ENCODE measurements at regions not wholly inside any gene's neighbourhood (a gene's known extent, or its start where the extent isn't known, plus 50 kb on each side); places are given as distances from the start of the nearest gene placed in this dataset.

GRCh38 chr9:86638109-86638508, 283.9 kb upstream of the TUT7 start:
- no peak overlapping the region for H3K4me3 ChIP-seq (ENCODE audit: low read depth, low read length)
- no peaks in the 10 kb centered on the region for H3K36me3 ChIP-seq (ENCODE audit: control insufficient read depth, insufficient read depth, low read length)
- no CpG with 5 or more reads among the region's 1 CpG for WGBS (ENCODE audit: insufficient coverage)
- H3K27me3 ChIP-seq (ENCODE audit: control insufficient read depth, insufficient read depth, low read length), result no peaks in the 10 kb centered on the region
- H3K9me3 ChIP-seq (ENCODE audit: control insufficient read depth, insufficient read depth, low read length), result no peaks in the 10 kb centered on the region
- H3K4me1 ChIP-seq (ENCODE audit: control insufficient read depth, insufficient read depth, low read length), result no peaks in the 10 kb centered on the region
- no peak for DNase-seq (ENCODE audit: low read depth in 4 of 6, low spot score in 6 of 6)
- no peak overlapping the region for H3K27ac ChIP-seq (ENCODE audit: low read depth, low read length)

- WGBS (ENCODE audit: insufficient coverage), result 19% methylated on average over 11 of the region's 11 CpGs
- H3K9me3 ChIP-seq (ENCODE audit: control insufficient read depth, insufficient read depth, low read length), result no peaks in the 10 kb centered on the region
- H3K4me3 ChIP-seq (ENCODE audit: low read depth, low read length), result no peak overlapping the region
- peak in 3 of 6 donors; percentile 42 to 79 (median 76) for DNase-seq (ENCODE audit: low read depth in 4 of 6, low spot score in 6 of 6)
- H3K4me1 ChIP-seq (ENCODE audit: control insufficient read depth, insufficient read depth, low read length), result no peaks in the 10 kb centered on the region
- no peak overlapping the region for H3K27ac ChIP-seq (ENCODE audit: low read depth, low read length)
- no peaks in the 10 kb centered on the region for H3K27me3 ChIP-seq (ENCODE audit: control insufficient read depth, insufficient read depth, low read length)
- no peaks in the 10 kb centered on the region for H3K36me3 ChIP-seq (ENCODE audit: control insufficient read depth, insufficient read depth, low read length)
These were observed 283.3 kb upstream of the TUT7 start for GRCh38 chr9:86637515-86637914.

GRCh38 chr9:86636519-86636918, 282.3 kb upstream of the TUT7 start:
- Histone ChIP-seq H3K27ac (ENCODE audit: low read depth, low read length) (no peak overlapping the region), H3K36me3 (ENCODE audit: control insufficient read depth, insufficient read depth, low read length) (no peaks in the 10 kb centered on the region), H3K9me3 (ENCODE audit: control insufficient read depth, insufficient read depth, low read length) (no peaks in the 10 kb centered on the region), H3K4me3 (ENCODE audit: low read depth, low read length) (no peak overlapping the region), H3K4me1 (ENCODE audit: control insufficient read depth, insufficient read depth, low read length) (no peaks in the 10 kb centered on the region), H3K27me3 (ENCODE audit: control insufficient read depth, insufficient read depth, low read length) (no peaks in the 10 kb centered on the region)
- no peak for DNase-seq (ENCODE audit: low read depth in 4 of 6, low spot score in 6 of 6)
- WGBS (ENCODE audit: insufficient coverage), result 71% methylated on average over 2 of the region's 4 CpGs

GRCh38 chr9:86636038-86636437, 281.8 kb upstream of the TUT7 start:
- H3K36me3 ChIP-seq (ENCODE audit: control insufficient read depth, insufficient read depth, low read length), result no peaks in the 10 kb centered on the region
- no peak overlapping the region for H3K27ac ChIP-seq (ENCODE audit: low read depth, low read length)
- no peak overlapping the region for H3K4me3 ChIP-seq (ENCODE audit: low read depth, low read length)
- WGBS (ENCODE audit: insufficient coverage), result 95% methylated on average over 6 of the region's 6 CpGs
- H3K9me3 ChIP-seq (ENCODE audit: control insufficient read depth, insufficient read depth, low read length), result no peaks in the 10 kb centered on the region
- no peaks in the 10 kb centered on the region for H3K4me1 ChIP-seq (ENCODE audit: control insufficient read depth, insufficient read depth, low read length)
- no peak for DNase-seq (ENCODE audit: low read depth in 4 of 6, low spot score in 6 of 6)
- no peaks in the 10 kb centered on the region for H3K27me3 ChIP-seq (ENCODE audit: control insufficient read depth, insufficient read depth, low read length)

- Histone ChIP-seq H3K36me3 (ENCODE audit: control insufficient read depth, insufficient read depth, low read length) (no peaks in the 10 kb centered on the region), H3K9me3 (ENCODE audit: control insufficient read depth, insufficient read depth, low read length) (no peaks in the 10 kb centered on the region), H3K27me3 (ENCODE audit: control insufficient read depth, insufficient read depth, low read length) (no peaks in the 10 kb centered on the region), H3K4me1 (ENCODE audit: control insufficient read depth, insufficient read depth, low read length) (no peaks in the 10 kb centered on the region), H3K27ac (ENCODE audit: low read depth, low read length) (no peak overlapping the region), H3K4me3 (ENCODE audit: low read depth, low read length) (no peak overlapping the region)
- 83% methylated on average over 1 of the region's 1 CpG for WGBS (ENCODE audit: insufficient coverage)
- DNase-seq (ENCODE audit: low read depth in 4 of 6, low spot score in 6 of 6), result no peak
These were observed 280.3 kb upstream of the TUT7 start for GRCh38 chr9:86634501-86634900.

GRCh38 chr9:86633945-86634344, 279.7 kb upstream of the TUT7 start:
- Histone ChIP-seq H3K4me3 (ENCODE audit: low read depth, low read length) (no peak overlapping the region), H3K27ac (ENCODE audit: low read depth, low read length) (no peak overlapping the region), H3K4me1 (ENCODE audit: control insufficient read depth, insufficient read depth, low read length) (no peaks in the 10 kb centered on the region), H3K27me3 (ENCODE audit: control insufficient read depth, insufficient read depth, low read length) (no peaks in the 10 kb centered on the region), H3K36me3 (ENCODE audit: control insufficient read depth, insufficient read depth, low read length) (no peaks in the 10 kb centered on the region), H3K9me3 (ENCODE audit: control insufficient read depth, insufficient read depth, low read length) (no peaks in the 10 kb centered on the region)
- DNase-seq (ENCODE audit: low read depth in 4 of 6, low spot score in 6 of 6), result no peak
- WGBS (ENCODE audit: insufficient coverage), result 60% methylated on average over 3 of the region's 3 CpGs

GRCh38 chr9:86632537-86632936, 278.3 kb upstream of the TUT7 start:
- Histone ChIP-seq H3K9me3 (ENCODE audit: control insufficient read depth, insufficient read depth, low read length) (no peaks in the 10 kb centered on the region), H3K36me3 (ENCODE audit: control insufficient read depth, insufficient read depth, low read length) (no peaks in the 10 kb centered on the region), H3K4me3 (ENCODE audit: low read depth, low read length) (no peak overlapping the region), H3K27ac (ENCODE audit: low read depth, low read length) (no peak overlapping the region), H3K27me3 (ENCODE audit: control insufficient read depth, insufficient read depth, low read length) (no peaks in the 10 kb centered on the region), H3K4me1 (ENCODE audit: control insufficient read depth, insufficient read depth, low read length) (no peaks in the 10 kb centered on the region)
- 94% methylated on average over 3 of the region's 4 CpGs for WGBS (ENCODE audit: insufficient coverage)
- DNase-seq (ENCODE audit: low read depth in 4 of 6, low spot score in 6 of 6), result no peak

GRCh38 chr9:86629530-86629929, 275.3 kb upstream of the TUT7 start:
- no peak overlapping the region for H3K4me3 ChIP-seq (ENCODE audit: low read depth, low read length)
- no peaks in the 10 kb centered on the region for H3K4me1 ChIP-seq (ENCODE audit: control insufficient read depth, insufficient read depth, low read length)
- H3K36me3 ChIP-seq (ENCODE audit: control insufficient read depth, insufficient read depth, low read length), result no peaks in the 10 kb centered on the region
- no peak overlapping the region for H3K27ac ChIP-seq (ENCODE audit: low read depth, low read length)
- WGBS (ENCODE audit: insufficient coverage), result 84% methylated on average over 2 of the region's 3 CpGs
- no peaks in the 10 kb centered on the region for H3K9me3 ChIP-seq (ENCODE audit: control insufficient read depth, insufficient read depth, low read length)
- no peaks in the 10 kb centered on the region for H3K27me3 ChIP-seq (ENCODE audit: control insufficient read depth, insufficient read depth, low read length)
- DNase-seq (ENCODE audit: low read depth in 4 of 6, low spot score in 6 of 6), result no peak

- DNase-seq (ENCODE audit: low read depth in 4 of 6, low spot score in 6 of 6), result no peak
- H3K9me3 ChIP-seq (ENCODE audit: control insufficient read depth, insufficient read depth, low read length), result no peaks in the 10 kb centered on the region
- H3K27ac ChIP-seq (ENCODE audit: low read depth, low read length), result no peak overlapping the region
- no peaks in the 10 kb centered on the region for H3K36me3 ChIP-seq (ENCODE audit: control insufficient read depth, insufficient read depth, low read length)
- no peaks in the 10 kb centered on the region for H3K27me3 ChIP-seq (ENCODE audit: control insufficient read depth, insufficient read depth, low read length)
- no peaks in the 10 kb centered on the region for H3K4me1 ChIP-seq (ENCODE audit: control insufficient read depth, insufficient read depth, low read length)
- WGBS (ENCODE audit: insufficient coverage), result 96% methylated on average over 3 of the region's 5 CpGs
- H3K4me3 ChIP-seq (ENCODE audit: low read depth, low read length), result no peak overlapping the region
These were observed 272.6 kb upstream of the TUT7 start for GRCh38 chr9:86626802-86627201.

GRCh38 chr9:86624630-86625029, 270.4 kb upstream of the TUT7 start:
- Histone ChIP-seq H3K27ac (ENCODE audit: low read depth, low read length) (no peak overlapping the region), H3K36me3 (ENCODE audit: control insufficient read depth, insufficient read depth, low read length) (no peaks in the 10 kb centered on the region), H3K27me3 (ENCODE audit: control insufficient read depth, insufficient read depth, low read length) (no peaks in the 10 kb centered on the region), H3K4me1 (ENCODE audit: control insufficient read depth, insufficient read depth, low read length) (no peaks in the 10 kb centered on the region), H3K4me3 (ENCODE audit: low read depth, low read length) (no peak overlapping the region), H3K9me3 (ENCODE audit: control insufficient read depth, insufficient read depth, low read length) (no peaks in the 10 kb centered on the region)
- no peak for DNase-seq (ENCODE audit: low read depth in 4 of 6, low spot score in 6 of 6)
- no CpG with 5 or more reads among the region's 5 CpGs for WGBS (ENCODE audit: insufficient coverage)
